DMS153 treated with DMSO at 0.1 percent for 48 hours (cell line): ENCODE measurements at regions not wholly inside any gene's neighbourhood (a gene's known extent, or its start where the extent isn't known, plus 50 kb on each side); places are given as distances from the start of the nearest gene placed in this dataset.
"Not testable (repeated sequence)": the region's sequence is repeated elsewhere in the genome, so short reads cannot be mapped to it uniquely, and the experiment has no call there.

Source experiments
- DNase-seq: peaks from one replicate; lab custom pipeline; 2025; ENCODE audit not compliant: unreplicated experiment; lab: John Stamatoyannopoulos, UW

DNA sequence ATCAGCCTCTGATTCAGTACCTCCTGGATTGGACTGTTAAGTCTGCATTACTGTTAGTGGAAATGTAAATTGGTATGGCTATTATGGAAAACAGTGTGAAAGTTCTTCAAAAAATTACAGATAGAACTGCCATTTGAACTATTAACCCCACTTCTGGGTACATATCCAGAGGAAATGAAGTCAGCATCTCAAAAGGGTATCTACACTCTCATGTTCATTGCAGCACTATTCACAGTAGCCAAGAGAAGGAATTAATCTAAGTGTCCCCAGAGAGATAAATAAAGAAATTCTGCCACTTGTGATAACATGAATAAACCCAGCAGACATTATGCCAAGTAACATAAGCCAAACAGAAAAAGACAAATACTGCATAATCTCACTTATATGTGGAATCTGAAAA is 676.0 kb downstream of the PLA2G4A start:
- DNase-seq: no peak

DNA sequence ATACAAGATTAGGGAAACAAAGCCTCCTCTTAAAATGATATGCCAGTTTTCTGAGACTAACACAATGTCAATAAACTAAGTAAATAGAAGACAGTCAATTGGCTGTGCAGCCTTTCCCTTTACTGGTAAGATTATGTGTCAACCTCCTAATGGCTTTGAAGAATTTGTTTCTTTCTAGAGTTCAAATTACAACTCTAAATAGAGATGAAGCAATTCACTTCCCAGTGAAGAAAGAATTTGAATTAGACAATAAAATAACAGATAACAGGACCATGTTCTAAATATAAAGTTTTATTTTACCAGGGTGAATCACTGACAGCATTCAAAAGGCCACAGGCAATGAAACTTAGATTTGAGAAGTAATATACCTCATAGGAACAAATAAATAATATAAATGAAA is 680.3 kb downstream of the PLA2G4A start:
- peak; percentile 66 for DNase-seq

DNA sequence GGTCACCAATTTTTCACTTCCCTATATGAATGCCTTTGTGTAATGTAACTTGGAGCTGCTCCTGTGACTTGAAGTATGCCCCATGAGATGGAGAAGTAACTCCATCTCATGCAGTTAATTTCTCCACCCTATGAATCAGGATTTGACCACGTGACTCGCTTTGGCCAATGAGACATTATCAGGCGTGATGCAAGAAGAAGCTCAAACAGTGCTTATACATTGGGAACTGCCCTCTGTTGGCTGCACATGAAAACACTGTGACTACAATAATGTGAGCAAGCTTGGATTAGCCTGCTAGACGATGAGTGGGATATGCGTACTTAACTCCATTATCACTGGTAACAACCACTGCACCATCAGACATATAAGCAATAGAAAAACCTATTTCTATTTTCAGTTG is 684.4 kb downstream of the PLA2G4A start:
- DNase-seq: no peak

DNA sequence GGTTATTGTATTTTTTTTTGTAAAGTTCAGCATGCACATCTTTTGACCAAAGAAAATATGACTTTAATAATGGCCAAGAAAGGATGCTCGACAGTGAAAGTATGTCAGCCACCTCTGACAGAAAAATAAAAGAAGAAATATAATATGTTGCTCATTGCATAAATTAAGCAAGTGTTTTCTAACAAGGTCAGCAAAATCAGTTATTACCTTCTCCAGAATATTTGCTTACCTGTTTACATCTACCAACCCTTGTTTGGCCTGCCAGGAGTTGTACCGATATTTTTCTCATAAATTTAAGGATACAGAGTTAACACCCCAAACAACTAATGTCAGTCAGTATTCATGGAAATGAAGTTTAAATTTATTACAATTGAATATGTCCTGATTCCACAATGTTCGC is 685.4 kb downstream of the PLA2G4A start:
- no peak for DNase-seq

DNA sequence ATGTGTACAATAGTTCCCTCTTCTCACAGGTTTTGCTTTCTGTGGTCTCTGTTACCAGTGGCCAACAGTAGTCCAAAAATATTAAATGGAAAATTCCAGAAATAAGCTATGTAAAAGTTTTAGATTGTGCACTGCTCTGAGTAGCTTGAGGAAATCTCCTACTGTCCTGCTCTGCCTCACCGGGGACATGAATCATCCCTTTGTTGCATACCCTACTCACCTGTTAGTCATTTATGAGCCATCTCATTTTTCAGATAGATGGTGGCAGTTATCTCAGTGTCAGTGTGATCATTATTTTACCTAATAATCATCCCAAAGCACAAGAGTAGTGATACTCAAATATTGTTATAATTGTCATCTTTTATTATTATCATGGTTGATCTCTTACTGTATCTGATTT is 688.1 kb downstream of the PLA2G4A start:
- DNase-seq: no peak

DNA sequence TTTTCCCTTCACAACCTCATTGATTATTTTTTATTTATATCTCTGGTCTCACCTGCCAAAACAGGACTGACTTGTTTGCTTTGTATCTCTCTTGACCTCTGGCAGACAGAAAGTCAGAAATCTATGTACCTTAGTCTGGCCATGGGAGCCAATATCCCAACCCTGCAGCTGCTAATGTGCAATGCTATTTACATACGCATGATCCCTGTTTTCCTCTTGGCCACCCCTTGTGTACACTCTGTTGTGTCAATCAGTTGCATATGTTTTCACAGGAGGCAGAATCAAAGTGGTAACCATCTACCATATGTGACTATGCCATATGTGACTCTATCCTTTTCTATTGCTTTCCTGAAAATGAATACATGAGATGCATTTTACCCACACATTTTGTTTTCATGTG is 688.8 kb downstream of the PLA2G4A start:
- peak; percentile 78 for DNase-seq

DNA sequence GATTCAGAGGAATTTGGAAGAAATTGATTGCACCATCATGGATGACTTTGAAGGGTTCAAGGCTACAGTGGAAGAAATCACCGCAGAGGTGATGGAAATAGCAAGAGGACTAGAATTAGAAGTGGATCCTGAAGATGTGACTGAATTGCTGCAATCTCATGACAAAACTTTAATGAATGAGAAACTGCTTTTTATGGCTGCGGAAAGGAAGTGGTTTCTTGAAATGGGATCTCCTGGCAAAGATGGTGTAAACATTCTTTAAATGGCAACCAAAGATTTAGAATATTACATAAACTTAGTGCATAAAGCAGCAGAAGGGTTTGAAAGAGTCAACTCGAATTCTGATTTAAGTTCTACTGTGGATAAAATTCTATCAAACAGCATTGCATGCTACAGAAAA is 698.6 kb downstream of the PLA2G4A start:
- no peak for DNase-seq

DNA sequence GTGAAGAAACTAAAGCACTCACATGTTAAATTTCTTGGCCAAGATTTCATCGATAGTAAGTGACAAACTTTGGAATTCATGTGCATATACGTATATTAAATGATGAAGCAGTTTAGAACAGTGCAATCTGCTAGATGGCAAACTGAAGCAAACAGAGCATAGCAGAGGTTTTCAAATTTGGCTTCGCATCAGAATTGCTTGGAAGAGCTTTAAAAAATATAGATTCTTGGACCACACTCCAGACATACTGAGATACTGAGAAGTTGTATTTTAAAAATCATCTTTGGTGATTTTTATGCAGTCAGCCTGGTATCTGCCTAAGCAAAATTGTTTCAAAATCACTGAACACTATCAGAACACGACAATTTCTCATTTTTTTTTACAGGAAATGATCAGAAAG is 709.2 kb downstream of the PLA2G4A start:
- DNase-seq: no peak

DNA sequence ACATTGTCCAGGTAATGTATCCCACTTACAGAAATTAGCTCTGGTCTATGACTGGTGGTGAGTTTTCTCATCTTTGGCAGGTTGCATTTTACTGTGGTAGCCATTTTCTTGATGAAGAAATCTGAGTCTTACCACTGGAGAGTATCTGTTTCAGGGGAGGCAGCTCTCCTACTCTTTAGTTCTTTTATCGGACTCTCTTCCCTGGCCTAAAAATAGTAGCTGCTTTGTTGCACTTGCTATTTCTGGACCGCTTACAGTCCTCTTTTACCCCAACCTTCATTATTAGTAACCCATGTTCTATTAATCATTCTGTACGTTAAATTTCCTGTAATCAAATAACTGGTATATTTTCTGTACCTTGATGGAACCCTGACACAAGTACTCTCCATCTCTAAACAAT is 720.8 kb downstream of the PLA2G4A start:
- DNase-seq: no peak

DNA sequence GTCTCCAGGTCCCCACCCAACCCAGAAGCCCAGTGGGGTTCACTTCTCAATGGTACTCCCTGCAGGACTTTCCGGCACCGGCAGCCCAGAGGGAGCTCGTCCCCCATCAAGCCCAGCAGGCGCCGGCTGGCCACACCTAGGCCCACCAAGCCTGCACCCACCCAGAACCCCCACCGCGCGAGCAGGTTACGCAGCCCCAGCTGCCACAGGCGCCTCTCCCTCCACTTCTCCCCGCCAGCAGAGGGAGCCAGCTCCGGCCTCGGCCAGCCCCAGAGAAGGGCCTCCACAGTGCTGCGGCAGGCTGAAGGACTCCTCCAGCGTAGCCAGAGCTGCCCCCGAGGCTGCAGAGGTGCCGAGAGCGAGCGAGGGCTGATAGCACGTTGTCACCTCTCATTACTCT is 722.3 kb downstream of the PLA2G4A start:
- DNase-seq: no peak

DNA sequence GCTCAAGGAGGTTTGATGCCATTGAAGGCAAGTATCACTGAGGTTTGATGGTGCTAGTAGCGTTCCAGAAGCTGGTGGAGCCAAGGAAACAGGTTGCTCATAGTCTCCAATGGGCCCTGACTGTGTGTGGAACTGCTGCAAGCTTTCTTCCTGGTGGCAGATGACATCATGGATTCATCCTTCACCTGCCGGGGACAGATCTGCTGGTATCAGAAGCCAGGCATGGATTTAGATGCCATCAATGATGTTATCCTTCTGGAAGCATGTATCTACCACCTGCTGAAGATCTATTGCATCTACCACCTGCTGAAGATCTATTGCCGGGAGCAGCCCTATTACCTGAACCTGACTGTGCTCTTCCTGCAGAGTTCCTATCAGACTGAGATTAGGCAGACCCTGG is 734.4 kb downstream of the PLA2G4A start:
- no peak for DNase-seq

DNA sequence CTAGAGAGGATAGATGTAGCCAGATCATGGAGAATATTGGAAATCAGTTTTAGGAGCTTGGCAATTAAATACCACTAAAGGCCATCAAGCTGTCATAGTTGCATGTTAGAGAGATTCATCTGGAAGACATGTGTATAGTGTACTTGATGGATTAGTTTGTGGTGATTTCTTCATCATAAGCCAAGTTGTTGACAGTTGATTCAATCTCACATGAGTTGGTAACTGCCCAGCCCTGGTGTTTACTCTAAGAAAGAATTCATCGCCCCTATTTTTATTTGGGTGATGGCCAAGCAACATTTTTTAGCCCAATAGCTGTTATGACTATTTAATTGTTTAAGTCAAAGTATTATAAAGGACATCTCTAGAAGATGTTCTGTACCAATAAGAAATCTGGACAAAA is 737.6 kb downstream of the PLA2G4A start:
- no peak for DNase-seq

DNA sequence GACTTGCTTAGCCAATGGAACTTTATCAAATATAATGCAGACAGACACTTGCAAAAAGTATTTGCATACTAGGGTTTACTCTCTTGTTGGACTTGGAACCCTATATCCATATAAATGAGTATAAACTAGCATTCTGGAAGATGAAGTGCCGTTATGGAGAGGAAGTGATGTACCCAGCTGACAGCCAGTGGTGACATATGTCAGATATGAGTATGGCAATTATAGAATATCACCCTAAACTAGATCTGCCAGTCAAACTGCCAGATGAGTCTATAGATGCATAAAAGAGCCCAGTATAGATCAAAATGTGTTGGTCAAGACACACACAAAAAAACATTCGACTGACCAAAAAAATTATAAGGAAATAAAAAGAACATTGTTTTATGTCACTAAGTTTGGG is 739.3 kb downstream of the PLA2G4A start:
- DNase-seq: no peak

DNA sequence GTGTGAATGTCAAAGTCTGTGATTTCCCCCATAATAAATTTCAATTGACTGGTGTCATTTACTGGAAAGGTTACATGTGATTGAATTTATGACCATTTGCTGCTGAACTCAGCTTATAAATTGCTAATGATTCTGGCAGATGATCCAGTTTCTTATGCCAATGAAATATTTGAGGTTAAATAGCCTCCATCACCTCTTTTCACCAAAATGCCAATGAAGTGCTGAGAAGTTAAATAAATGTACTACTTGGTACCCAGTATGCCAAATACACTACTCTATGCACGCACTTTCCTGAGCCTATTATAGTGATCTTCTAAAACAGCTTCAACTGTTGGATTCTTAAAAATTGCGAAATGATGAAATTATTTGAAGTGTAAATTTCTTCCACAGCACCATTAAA is 741.4 kb downstream of the PLA2G4A start:
- DNase-seq: no peak

DNA sequence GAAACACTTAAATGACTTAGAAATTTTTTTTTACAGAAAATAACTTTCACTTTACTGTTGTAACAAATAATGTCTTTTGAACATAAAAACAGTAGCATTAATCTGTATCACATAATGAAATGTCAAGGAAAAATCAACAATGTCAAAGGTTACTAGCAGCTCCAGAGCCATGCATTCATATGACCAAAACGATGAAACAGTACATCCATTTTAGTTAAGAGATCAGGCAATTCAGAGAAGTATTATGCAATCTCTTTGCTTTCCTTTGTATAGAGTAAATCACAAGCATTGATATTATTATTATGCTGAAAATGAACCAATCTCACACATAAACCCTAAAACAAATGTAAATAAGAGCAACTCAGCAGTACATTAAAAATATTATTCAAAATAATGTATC is 748.9 kb downstream of the PLA2G4A start:
- DNase-seq: no peak

DNA sequence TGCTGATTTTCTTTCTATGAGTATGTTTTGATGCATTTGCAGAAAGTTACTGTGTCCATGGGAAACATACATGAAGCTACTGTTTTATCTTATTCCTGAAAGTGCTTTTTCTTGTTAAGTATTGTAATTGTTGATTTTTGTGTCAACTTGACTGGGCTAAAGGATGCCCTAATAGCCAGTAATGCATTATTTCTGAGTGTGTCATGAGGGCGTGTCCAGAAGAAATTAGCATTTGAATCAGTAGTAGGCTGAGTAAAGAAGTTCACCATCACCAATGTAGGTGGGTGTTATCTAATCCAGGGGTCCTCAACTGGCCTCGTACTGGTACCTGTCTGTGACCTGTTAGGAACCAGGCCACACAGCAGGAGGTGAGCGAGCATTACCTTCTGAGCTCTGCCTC is 760.2 kb downstream of the PLA2G4A start:
- DNase-seq: no peak

DNA sequence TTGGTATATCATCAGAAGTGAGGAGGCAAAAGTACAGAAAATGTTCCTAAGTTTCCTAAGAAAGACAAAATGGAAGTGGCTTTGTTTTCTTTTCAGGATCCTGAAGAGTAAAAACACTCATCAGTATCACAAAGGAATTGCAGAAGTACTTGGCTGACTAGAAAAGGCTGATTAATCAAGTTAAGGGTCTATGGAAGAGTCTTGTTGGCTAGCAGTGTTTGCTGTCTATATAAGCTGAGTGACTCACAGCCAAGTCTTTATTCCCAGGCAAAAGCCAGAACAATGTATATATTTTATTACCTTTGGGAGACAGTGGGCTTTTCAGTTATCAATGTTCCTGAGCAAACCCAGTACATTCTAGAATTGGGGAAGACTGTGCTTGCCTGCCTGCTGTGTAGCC is 777.0 kb downstream of the PLA2G4A start:
- peak; percentile 52 for DNase-seq

DNA sequence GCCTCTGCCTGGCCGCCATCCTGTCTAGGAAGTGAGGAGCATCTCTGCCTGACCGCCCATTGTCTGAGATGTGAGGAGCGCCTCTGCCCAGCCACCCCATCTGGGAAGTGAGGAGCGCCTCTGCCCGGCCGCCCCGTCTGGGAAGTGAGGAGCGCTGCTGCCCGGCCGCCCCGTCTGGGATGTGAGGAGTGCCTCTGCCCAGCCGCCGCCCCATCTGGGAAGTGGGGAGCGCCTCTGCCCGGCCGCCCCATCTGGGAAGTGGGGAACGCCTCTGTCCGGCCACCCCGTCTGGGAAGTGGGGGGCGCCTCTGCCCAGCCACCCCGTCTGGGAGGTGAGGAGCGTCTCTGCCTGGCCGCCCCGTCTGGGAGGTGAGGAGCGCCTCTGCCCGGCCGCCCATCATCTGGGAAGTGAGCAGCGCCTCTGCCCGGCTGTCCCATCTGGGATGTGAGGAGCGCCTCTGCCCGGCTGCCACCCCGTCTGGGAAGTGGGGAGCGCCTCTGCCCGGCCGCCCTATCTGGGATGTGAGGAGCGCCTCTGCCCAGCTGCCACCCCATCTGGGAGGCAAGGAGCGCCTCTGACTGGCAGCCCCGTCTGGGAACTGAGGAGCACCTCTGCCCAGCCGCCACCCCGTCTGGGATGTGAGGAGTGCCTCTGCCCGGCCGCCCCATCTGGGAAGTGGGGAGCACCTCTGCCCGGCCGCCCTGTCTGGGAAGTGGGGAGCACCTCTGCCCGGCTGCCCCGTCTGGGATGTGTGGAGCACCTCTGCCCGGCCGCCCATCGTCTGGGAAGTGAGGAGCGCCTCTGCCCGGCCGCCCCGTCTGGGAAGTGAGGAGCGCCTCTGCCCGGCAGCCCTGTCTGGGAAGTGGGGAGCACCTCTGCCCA is 787.3 kb downstream of the PLA2G4A start:
- DNase-seq: not testable (repeated sequence)

DNA sequence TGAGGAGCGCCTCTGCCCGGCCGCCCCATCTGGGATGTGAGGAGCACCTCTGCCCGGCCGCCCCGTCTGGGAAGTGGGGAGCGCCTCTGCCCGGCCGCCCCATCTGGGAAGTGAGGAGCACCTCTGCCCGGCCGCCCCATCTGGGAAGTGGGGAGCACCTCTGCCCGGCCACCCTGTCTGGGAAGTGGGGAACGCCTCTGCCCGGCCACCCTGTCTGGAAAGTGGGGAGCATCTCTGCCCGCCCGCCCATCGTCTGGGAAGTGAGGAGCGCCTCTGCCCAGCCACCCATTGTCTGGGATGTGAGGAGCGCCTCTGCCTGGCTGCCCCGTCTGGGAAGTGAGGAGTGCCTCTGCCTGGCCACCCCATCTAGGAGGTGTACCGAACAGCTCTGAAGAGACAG is 788.1 kb downstream of the PLA2G4A start:
- not testable (repeated sequence) for DNase-seq

DNA sequence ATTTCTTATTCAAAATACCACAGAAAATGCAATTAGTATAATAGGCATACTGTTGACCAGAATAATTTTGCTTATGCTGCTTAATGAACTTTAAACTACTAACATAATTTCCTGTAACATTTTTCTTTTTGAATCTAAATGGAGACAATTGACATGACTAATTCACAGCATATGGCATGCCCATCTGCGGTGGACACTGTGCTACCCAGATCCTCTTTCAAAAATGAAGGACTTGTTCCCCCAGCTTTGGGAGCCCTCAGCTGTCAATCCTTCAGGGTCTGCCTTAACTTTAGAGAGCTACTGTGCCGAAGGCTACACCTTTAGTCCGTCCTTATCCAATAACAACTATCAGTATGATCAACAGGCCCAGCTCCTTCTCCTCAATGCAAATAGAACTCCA is 789.0 kb downstream of the PLA2G4A start:
- DNase-seq: no peak

DNA sequence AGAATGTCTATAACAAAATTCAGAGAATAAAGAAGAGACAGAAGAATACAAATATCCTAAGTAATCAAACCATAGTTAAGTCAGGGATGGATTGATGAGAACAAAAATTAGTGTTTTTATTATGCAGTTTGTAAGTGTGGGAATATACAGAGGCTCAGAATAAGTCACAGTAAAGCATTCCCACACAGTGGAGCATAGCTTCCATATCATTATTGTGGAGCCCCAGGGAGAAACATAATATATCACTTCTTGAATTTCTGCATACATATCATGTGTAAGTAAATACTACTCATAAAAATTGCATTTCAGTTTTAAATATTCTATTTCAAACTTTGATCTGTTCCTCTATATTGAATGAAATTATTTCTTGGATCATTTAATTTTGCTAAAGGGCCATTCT is 790.4 kb downstream of the PLA2G4A start:
- DNase-seq: no peak

DNA sequence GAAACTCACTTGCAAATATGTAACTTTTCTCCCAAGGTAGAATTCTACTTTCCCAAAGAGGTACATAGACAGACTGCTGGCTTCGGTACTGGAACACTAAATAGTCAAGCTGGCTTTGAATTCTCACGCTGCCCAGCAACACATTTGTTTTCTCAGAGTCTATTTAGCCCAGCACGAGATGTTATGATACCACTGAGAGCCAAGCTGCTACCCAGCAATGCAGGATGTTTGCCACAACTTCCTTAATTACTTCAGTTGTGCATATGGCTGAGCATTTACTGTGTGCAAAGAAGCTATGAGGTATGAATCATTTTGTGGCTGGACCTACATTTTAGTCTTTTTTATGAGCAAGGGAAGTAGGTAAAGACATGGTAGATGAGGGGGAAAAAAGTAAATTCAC is 793.2 kb downstream of the PLA2G4A start:
- DNase-seq: no peak

DNA sequence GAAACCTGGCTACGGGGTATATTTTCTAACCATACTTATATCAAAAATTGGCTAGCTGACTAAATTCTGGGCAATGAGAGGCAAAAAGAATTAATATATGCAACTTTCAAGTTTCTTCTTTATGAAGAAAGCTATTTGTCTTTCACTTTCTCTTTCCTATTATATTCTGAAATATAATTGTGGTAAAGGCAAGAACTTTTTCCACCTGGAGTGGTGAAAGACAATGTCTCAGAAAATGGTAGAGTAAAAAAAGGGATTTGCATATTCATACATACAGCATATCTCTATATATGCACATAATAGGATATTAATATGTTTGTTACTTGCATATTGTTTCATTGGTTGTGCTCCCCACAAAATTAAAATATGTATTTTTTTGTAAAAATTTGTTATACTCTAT is 793.8 kb downstream of the PLA2G4A start:
- no peak for DNase-seq
